ENCODE measurements at regions not wholly inside any gene's neighbourhood (a gene's known extent, or its start where the extent isn't known, plus 50 kb on each side); places are given as distances from the start of the nearest gene placed in this dataset.

GRCh38 chr20:22288957-22289356 lies 295.4 kb downstream of the FOXA2 start (continued):
- TF ChIP-seq ZBTB21 (CRISPR knock-in tag; IDR thresholded peaks at IDR 0.05; ENCODE audit: borderline replicate concordance) (no peak), AR (CRISPR knock-in tag; IDR thresholded peaks at IDR 0.05) (no peak), NFATC4 (CRISPR knock-in tag; IDR thresholded peaks at IDR 0.05) (no peak), ETV6 (CRISPR knock-in tag; IDR thresholded peaks at IDR 0.05) (no peak), ZNF121 (CRISPR knock-in tag; IDR thresholded peaks at IDR 0.05) (no peak)

- DNase-seq (ENCODE audit: low spot score) = no peak
- H3K4me1 Mint-ChIP-seq = no peaks in the 10 kb centered on the region
- no peak overlapping the region for H3K27ac Mint-ChIP-seq
- no peak overlapping the region for H3K4me3 Mint-ChIP-seq
- ChIA-PET POLR2A (no interaction called here), CTCF (no interaction called here)
- no peak for ATAC-seq
- H3K27me3 Mint-ChIP-seq (ENCODE audit: low read depth) = no peaks in the 10 kb centered on the region; the same call in 1 of the 2 replicates
- peaks cover 7% of the 10 kb centered on the region for H3K9me3 Mint-ChIP-seq
- no peaks in the 10 kb centered on the region for H3K36me3 Mint-ChIP-seq
- TF ChIP-seq KAT7 (CRISPR knock-in tag; IDR thresholded peaks at IDR 0.05; ENCODE audit: borderline replicate concordance) = no peak
- no peak for TF ChIP-seq PRDM15 (CRISPR knock-in tag; IDR thresholded peaks at IDR 0.05)
- no peak for TF ChIP-seq ZNF232 (CRISPR knock-in tag; IDR thresholded peaks at IDR 0.05)
- no peak for TF ChIP-seq ZNF121 (CRISPR knock-in tag; IDR thresholded peaks at IDR 0.05)
- no peak for TF ChIP-seq RELA (CRISPR knock-in tag; IDR thresholded peaks at IDR 0.05; ENCODE audit: borderline replicate concordance)
- no peak for TF ChIP-seq ARID4B (CRISPR knock-in tag; IDR thresholded peaks at IDR 0.05; ENCODE audit: borderline replicate concordance)
- TF ChIP-seq ZNF396 (CRISPR knock-in tag; IDR thresholded peaks at IDR 0.05; ENCODE audit: borderline replicate concordance) = no peak
- TF ChIP-seq ZNF532 (CRISPR knock-in tag; IDR thresholded peaks at IDR 0.05; ENCODE audit: borderline replicate concordance) = no peak
These were observed 296.2 kb downstream of the FOXA2 start for GRCh38 chr20:22288156-22288555.
